Right renal cortex interstitium (tissue), 3 donors: ENCODE measurements at regions not wholly inside any gene's neighbourhood (a gene's known extent, or its start where the extent isn't known, plus 50 kb on each side); places are given as distances from the start of the nearest gene placed in this dataset.
"Not testable (repeated sequence)": the region's sequence is repeated elsewhere in the genome, so short reads cannot be mapped to it uniquely, and the experiment has no call there.

ENCODE experiments used
- DNase-seq, 3 donors: peaks; one replicate each; pipeline ENCODE4 v3.0.0-alpha.2; 2013; ENCODE audit warnings: low read depth in 3 of 3, low spot score in 2 of 3

DNA sequence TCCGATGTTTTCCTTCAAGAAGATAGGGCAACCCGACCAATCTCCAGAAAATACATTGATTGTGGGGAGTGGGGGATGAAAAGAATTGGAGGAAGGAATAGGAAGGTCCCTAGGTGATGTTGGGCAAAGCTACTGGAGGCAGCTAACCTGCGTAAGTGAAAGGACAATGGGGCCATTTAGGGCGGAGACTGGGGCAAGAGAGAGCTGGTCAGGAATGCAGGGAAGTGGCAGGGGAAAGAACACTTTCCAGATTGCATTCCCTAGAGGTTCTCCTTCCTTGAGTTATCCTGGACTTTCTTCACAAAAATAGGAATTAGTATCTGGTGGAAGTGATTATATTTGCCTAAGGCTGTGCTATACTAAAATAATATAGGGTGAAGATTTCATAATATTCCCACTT, 151.8 kb upstream of the HMGA2 start:
- no peak for DNase-seq

DNA sequence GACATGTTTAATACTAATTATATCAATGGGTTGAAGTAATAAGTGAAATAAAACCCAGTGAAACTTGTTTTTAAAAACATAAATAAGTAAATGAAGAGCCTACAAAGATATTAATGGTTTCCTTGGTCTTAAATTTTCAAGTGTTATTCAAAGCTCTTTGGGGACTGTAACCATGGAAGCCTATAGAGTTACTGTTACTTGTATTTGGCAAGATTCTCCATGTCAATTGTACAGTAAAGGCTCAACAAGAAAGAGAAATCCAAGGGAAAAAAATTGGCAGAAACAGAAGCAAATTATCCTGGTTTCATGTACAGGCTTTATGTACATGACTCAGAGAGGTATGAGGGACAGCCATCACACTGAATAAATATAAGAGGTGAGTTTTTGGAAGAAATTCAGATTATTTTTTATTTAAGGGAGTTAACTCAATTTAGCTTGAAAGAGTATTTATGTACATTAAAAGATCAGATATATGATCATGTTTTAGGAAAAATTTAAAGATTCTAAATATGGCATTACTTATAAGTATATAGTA, 151.1 kb upstream of the HMGA2 start:
- DNase-seq = no peak

DNA sequence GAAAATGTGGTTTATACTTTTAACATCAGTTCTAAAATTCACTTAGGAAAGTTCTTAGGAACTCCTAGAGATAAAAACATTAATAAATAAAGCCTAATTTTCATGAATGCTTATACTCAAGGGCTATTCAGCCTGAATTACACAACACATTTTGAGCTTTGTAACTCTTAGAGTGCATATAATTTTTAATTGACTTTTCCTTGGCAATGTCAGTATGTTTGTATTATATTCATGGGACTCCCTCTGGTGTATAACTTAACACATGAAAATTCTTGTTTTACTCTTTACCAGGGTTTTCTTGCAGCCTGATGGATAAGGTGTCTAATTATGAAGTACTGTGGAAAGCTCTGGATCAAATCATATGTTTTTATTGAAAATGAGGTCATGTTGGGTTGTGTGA, 150.6 kb upstream of the HMGA2 start:
- no peak for DNase-seq

DNA sequence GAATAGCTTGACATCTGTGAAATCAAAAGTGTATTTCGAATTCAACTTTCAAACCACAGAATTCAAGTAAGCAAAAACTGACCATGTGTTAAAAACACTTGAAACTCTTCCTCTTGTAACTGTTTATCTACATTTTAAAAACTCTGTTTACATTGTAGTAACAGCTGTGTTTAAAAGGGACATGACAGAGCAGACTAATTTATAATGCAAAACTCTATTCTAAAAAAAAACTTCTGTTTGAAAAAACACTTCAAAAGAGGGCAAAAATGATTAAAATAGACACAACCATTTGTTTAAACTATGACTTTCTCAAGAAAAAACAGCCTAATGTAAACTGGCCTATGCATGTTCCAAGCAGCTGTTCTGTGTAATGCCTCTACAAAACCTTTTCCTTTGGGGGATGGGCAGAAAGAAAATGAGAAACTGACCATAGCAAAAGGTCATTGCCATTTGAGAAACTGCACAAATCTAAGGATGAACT, 149.1 kb upstream of the HMGA2 start:
- DNase-seq = peak in 2 of 3 donors; percentile 23 to 29

DNA sequence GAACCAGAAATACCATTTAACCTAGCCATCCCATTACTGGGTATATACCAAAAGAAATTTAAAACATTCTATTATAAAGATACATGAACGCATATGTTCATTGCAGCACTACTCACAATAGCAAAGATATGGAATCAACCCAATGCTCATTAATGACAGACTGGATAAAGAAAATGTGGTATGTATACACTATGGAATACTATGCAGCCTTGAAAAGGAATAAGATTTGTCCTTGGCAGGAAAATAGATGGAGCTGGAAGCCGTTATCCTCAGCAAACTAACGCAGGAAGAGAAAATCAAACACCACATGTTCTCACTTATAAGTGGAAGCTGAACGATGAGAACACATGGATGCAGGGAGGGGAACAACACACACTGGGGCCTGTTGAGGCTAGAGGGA, 146.1 kb upstream of the HMGA2 start:
- DNase-seq = not testable (repeated sequence)

DNA sequence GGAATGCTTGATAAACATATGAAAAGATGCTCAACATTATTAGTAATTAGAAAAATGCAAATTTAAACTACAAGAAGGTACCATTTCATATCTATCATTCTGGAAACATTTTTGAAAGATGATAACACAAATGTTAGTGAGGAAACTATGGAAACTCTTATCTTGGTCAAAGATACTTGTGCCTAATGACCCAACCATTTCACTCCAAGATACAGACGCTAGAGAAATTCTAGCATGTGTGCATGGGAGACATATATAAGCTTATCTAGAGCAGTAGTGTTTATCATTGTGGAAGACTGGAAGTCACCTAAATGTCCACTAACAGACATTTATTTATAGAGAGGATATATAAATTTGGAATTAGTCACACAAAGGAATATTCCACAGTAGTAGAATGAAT, 143.1 kb upstream of the HMGA2 start:
- no peak for DNase-seq

DNA sequence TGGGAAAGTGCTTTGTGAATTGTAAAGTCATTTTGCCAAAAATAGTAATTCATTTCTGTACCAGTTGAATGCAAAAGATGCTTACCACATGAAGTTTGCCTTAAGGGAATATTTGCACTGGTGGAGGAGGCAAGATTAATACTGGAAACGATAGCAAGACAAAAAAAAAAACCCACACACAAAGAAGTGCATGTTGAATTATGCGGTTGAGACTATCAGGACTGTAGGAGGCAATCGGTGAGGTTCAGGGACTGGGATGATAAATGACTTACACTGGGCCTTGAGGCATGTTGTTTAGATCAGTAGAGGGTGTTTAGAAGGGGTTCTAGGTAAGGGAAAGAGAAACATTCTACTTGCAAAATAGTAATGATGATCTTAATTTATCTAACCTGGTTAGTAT, 142.2 kb upstream of the HMGA2 start:
- no peak for DNase-seq

DNA sequence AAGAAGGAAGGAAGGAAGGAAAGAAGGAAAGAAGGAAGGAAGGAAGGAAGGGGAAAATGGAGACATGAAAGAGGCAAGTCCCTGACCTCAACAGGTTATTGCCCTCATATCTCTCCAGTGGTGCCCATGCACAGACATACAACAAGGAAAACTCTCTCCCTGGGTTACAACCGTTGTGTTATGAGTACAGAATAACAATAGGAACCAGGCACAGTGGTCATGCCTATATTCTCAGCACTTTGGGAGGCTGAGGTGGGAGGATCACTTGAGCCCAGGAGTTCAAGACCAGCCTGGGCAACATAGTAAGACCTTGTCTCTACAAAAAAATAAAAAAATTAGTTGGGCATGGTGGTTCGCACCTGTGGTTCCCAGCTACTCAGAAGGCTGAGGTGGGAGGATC, 139.4 kb upstream of the HMGA2 start:
- no peak for DNase-seq

DNA sequence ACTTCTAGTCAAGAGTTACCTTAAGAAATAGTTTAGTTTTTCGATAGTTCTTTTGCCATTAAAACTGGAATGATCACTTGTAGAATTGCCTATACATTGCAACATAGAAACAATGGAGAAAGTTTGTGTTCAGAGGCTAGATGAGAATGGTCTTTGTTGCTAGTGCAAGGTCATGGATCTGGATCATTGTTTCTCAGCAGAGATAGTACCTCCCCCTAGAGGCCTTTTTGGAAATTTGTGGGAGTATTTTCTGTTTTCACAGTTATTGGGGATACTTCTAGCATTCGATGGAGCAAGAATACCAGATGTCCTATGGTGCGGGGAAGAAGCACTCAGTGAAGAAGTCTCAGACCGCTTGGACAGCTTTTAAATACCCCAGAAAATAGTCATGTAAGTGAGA, 138.8 kb upstream of the HMGA2 start:
- no peak for DNase-seq

DNA sequence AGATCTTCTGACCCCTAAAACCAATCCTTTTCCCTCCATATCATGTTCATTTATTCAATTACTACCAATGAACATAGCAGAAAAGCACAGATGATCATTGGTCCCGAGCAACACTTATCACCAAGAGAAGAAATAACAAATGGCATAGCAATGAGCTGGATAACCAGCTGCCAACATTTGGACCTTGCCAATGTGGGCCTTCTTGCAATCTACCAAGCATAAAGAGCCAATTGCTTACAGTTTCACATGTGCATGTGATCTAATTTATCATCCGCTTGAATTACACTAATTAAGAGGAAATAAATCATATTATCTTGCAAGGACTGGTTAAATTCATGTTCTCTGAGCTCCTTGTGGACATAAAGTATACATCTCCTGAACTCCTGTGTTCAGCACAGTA, 134.8 kb upstream of the HMGA2 start:
- DNase-seq = no peak

DNA sequence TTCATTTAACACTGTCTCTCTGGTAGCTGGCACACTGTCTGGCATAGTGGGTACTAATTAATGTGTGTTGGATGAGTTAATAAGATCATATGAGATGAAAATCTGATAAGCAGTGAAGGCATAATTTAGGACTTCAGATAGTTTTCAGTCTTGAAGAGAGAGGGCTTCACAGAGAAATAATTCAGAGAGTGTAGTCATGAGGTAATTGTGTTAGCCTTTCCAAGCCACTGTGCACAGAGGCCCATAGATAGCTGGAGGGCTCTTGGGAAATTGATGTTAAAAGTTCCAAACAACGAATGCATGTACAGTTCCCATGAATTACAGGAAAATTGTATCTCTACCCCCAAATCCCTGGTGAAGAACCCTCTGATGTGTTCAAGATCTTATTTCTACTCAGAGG, 133.8 kb upstream of the HMGA2 start:
- no peak for DNase-seq

DNA sequence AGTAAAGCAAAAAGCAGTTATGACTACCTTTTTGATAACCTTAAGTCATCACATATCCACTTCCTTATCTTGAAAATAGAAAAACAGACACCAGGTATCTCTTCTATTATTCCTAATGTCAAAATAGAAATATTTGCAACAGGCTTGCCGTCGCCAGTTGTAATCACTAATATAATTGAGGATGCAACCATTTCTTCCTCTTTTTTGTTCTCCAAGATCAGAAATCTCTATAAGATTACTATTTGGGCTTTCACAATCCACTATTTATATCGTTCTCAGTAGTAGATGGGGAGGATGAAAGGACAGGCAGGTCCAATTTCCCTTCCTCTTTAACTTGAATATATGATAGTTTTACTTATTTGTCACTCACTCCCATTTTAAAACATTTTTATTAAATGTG, 130.2 kb upstream of the HMGA2 start:
- no peak for DNase-seq

DNA sequence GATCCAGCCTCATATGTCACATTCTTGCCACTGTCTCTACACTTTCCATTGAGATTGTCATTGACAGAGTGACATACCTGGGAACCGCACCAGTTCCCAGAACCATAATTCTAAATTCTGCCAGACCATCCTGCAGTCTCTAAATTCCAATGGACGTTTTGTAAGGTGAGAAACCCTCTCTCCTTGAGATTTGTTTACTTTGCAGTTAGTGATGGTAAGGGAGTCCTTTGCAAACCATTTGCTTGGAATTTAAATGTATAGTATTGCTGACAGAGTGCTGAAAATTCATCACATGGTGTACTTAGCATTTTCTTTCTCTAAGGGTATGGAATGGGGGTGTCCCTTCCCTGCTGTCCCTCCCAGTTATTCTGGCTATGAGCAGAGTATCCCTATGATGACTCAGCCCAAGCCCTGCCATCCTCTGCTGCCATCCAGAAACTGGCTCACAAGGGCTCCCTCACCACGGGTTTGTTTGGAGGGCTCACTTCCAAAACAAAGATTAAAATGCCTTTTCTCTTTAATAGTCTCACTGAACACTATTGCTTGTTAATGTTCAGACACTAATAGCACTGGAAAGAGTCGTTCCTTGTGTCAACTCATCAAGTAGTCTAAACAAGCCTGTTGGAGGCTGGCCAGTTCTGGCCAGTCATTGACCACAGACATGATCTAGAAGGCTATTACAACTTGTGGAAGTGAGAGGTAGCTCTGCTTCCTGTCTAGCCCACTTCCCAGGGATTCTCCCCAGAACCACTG, 129.0 kb upstream of the HMGA2 start:
- no peak for DNase-seq

DNA sequence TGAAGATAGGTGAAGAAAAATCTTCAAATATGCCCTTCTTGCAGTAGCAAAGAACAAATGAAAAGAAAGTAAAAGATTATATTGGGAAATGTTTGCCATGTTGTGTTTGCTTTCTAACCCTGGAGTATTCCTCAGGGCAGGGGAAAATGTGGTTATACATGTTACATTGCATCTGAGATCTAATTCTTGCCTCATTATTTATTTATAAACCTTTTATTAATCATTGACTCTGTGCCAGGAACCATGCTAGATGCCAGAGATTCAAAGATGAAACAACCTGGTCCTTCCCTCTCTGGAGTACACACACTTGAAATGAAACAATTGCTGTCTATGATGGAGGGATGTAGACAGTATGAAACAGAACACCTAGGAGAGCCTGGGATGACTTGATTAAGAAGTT, 128.1 kb upstream of the HMGA2 start:
- DNase-seq = no peak

DNA sequence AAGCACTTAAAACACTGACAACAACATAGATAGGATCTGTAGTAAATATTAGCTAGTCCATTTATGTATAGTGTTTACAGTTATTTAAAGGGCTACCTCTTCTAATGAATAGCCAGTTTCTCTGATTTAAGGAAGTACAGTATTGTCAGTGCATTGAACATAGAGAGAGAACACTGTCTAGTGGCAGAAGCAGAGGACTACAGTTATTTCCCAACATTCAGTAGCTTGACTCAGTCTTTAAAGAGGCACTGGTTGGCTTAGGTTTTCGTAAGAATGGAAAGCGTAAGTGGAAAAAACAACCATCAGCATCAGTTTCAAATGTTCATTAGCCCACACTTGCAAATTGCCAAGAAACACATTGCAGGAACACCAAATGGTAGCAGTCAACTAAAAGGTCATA, 125.0 kb upstream of the HMGA2 start:
- DNase-seq = no peak

DNA sequence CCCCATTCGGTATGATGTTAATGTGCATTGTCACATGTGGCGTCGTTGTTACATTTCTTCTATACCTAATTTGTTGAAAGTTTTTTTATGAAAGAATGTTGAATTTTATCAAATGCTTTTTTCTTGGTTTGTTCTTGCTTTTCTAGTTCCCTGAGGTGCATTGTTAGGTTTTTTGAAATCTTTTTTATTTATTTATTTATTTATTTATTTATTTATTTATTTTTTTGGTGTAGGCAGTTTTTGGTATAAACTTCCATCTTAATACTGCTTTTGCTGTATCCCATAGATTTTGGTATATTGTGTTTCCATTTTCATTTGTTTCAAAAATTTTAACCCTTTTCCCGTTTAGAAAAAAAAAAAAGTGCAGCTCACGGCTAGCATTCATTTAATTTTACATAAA, 121.1 kb upstream of the HMGA2 start:
- DNase-seq = no peak

DNA sequence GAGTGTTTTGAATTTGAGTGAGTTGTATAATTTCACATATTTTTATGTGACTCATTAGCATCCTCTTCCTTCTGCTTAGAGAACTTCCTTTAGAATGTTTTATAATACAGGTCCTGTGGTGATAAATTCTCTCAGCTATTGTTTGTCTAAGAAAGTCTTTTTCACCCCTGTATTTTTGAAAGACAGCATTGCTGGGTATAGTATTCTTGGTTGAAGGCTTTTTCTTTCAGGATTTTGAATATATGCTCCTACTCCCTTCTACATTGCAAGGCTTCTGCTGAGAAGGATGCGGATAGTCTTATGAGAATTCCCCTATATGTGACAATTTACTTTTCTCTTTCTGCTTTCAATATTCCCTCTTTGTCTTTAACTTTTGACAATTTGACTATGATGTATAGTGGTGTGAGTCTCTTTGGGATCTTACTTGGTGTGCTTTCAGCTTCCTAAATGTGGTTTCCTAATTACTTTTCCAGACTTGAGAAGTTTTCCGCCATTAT, 118.9 kb upstream of the HMGA2 start:
- DNase-seq = no peak

DNA sequence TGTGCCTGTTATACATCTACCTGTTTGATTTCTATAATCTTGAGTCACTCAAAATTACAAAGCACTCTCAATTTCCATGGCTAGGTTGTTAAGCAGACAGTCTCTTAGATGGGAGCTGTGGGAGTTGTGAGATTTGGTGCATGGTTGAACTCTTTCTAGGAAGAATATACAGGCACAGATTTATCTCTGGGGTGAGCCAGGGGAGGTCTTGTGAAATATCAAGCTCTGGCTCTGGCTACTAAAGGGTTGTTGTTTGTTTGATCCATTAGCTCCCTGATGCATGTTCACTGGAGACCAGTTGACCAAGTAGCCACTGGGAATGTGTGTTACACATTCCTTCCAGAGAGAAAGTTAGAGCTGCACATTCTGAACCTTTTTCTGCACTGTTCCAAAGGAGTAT, 117.2 kb upstream of the HMGA2 start:
- no peak for DNase-seq

DNA sequence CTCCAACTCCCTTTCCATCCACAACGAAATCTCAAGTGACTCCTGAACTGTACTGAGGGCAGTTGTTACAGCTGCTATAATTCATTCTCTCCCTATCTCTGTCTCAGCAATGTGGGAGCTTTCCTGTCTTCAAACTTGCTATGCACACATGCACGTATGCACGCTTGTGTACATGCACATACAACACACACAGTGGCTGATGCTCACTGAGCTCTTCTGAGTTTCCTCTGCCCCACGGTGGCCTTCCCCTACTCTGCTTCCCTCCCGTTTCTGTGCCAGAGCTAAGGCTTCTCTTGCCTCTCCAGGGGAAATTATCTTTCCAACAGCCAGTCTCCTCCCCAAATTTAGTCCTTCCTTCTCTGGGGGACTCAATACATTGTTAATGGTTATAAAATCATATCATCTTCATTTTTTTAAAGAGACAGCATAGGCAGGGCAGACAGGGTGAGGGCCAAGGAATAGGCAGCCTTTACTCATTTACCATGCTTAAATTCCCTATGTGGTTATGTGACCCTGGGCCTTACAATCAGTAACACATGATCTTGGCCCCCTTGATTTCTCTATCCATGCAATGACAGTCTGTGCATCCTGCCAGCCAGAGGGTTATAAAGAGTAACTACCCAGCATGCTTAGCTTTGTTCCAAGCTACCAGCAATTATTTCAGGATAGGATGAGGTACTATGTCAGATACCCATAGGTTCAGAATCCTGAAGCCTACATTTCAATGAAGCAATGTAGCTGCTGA, 111.9 kb upstream of the HMGA2 start:
- no peak for DNase-seq

DNA sequence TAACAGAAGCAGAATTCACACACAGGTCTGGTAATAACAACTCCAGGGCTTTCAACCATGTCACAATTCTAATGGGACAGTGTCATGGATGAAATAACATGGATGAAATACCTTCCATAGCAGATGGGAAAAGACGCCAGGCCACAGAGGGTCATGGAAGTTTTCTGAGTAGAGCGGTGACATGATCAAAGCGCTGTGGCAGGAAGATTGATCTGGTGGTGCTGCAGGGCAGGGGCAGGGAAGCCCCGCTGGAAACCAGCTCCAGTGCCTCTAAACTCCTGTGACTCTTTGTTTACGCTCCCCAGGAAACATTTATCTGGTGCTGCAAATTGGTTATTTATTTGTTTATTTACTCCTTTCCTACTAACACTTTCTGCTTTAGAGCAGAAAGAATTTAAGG, 108.3 kb upstream of the HMGA2 start:
- no peak for DNase-seq

DNA sequence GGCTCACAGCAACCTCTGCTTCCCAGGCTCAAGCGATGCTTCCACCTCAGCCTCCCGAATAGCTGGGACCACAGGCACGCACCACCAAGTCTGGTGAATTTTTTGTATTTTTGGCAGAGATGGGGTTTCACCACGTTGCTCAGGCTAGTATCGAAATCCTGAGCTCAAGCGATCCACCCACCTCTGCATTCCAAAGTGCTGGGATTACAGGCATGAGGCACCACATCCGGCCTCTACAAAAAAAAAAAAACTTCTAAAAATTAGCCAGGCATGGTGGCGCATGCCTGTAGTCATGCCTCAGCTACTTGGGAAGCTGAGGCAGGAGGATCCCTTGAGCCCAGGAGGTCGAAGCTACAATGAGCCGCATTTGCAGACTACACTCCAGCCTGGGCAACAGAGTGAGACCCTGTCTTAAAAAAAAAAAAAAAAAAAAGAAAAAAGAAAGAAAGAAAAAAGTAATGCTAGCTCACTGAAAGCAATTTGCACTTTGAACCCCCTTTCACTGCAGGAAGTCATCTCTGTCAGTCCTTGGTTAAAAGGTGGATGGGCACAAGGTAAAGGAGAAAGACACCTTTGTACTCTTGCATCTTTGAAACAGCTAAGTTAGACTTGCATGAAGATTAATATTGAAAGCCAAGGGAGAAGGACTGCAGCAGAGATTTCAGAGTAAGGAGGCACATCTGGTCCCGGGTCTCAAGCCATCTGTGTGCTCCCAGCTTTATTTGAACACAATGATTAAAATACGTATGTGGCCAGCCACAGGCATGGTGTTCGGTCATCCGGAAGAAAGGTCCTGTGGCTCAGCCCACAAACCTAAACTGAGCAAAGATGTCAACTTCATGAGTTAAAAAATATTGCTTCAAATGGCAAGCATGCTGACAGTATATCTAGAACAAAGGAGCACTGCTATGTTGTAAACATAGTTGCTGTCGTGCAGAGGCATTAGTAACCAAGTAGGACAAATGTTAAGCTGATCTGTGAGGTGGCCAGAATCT, 103.8 kb upstream of the HMGA2 start:
- DNase-seq = no peak
